ENCODE measurements at regions not wholly inside any gene's neighbourhood (a gene's known extent, or its start where the extent isn't known, plus 50 kb on each side); places are given as distances from the start of the nearest gene placed in this dataset.
"Not testable (repeated sequence)": the region's sequence is repeated elsewhere in the genome, so short reads cannot be mapped to it uniquely, and the experiment has no call there.

DNA sequence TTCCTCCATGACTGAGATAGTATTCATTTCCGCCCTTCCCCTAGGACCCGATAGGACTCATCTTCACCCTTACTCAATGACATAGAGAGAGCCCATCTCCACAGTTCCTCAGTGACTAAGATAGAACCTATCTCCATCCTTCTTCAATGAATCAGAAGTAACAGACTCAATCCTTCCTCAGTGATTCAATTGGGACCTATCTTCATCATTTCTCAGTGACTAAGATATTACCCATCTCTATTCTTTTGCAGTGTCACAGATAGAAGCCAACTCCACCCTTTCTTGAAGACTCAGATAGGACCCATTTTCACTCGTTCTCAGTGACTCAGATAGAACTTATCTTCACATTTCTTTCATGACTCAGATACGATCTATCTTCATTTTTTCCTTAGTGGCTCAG, 164.6 kb downstream of the FBXO4 start:
- DNase-seq (ENCODE audit: low spot score), result no peak

DNA sequence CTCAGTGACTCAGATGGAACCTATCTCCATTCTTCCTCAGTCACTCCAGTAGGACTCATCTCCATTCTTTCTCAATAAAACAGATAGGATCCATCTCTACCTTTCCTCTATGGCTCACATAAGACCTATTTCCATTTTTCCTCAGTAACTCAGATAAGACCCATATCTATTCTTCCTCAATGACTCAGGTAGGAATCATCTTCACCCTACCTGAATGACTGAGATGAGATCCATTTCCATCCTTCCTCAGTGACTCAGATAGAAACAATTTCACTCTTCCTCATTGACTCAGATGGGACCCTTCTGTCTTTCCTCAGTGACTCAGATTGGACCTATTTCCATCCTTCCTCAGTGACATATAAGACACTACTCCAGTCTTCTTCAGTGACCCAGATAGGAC, 165.1 kb downstream of the FBXO4 start:
- DNase-seq (ENCODE audit: low spot score), result no peak

DNA sequence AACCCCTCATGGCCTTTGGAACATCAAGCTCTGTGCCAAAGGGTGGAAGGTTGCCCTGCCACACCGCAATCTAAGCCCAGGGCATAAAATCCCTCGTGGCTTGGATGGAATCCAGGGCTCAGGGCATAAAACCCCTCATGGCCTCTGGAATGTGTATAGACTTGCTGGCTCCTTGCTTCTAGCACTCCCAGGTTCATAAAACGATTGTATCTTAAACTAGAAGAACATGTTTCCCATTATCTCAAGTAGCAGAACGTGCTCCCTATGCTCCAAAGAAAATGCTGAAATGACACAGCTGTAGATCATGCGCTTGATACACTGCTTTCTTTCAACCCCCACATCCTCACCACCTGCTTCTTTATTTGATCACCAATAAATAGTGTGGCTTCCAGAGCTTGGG, 174.8 kb downstream of the FBXO4 start:
- not testable (repeated sequence) for DNase-seq (ENCODE audit: low spot score)

DNA sequence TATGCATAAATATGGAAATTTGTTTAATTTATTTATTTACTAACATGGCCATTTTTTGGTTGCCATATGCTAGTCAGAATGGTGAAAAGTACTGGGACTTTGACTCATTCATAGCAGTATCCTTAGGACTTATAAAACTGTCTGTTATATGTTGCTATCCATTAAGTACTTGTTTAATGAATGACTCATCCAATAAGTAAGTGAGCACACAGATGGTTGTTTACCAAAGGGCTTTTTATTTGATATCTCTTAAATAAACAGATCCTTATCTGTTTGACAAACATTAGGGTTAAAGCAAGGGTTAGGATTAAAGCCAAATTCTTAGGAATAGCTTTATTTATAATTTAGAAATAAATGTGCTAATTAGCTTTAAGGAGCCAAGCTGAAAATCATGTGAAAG, 183.4 kb downstream of the FBXO4 start:
- DNase-seq (ENCODE audit: low spot score), result no peak

DNA sequence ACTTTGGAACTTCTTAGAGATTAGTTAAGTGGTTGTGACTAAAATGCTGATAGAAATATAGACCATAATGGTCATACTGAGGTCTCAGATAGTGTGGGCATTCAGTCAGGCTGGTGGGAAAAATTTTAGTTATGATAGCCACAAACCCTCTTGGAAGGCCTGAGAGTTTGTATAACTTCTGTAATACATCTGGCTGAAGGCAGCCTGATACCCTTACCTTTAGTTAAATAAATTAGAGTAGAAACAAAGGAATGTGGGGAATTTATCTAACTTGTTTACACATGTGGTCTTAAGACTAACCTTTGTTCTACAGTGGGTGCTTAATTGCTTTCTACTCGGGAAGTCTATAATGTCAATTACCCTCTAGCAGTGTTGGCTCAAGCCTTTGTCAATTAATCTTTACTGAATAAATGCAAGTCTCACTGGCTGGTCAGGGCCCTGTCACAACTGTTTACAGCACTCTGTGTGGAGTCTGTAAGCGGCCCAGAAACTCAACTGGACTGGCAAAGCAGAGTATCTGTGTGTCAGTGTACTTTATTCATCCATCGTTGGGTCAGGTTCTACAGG, 184.0 kb downstream of the FBXO4 start:
- DNase-seq (ENCODE audit: low spot score), result no peak

DNA sequence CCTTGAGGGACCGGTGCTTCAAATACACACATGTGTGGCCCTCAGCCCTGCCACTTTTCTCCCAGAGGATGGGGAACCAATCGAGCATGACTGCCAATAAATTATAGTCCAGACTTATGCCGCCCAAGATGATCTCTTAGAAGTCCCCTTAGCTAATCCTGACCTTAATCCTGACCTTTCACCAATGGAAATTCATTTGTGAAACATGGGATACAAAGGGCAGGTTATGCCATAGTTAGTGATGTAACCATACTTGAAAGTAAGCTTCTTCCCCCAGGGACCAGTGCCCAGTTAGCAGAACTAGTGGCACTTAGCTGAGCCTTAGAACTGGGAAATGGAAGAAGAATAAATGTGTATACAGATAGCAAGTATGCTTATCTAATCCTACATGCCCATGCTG, 190.6 kb downstream of the FBXO4 start:
- not testable (repeated sequence) for DNase-seq (ENCODE audit: low spot score)

DNA sequence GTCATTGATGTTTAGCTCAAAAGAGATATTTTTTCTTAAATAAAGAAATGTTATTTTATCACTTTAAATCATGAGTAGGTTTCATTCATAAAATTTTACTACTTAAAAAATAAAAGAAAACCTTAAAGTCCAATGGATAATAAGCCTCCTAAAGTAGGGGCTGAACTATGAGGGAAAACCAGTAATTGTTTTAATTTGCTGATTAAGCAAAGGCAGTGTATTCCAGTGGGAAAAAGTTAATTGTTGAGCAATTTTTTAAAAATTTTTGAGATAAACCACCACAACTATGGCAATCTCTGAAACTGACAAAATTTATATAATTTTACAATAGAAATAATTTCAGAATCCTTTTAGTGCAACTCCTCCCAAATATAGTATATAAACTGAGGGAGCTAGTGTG, 195.0 kb downstream of the FBXO4 start:
- no peak for DNase-seq (ENCODE audit: low spot score)

DNA sequence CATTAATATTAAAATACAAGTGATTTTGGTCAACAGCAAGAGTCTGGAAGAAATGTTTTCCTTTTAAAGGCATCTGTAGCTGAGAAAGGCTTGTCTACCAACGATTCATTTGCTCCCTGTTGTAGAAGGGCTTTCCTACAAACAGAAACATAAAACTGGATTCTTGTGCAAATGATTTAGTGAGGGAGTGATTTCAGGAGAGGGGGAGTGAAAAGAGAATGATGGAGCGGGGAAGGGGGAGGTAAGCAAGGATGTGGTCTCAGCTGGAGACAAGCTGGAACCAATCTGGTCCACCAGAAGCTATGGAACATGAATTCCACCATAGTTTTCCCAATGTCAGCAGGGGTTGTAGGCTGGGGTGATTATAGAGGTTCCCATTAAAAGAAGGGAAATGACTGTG, 196.3 kb downstream of the FBXO4 start:
- no peak for DNase-seq (ENCODE audit: low spot score)

DNA sequence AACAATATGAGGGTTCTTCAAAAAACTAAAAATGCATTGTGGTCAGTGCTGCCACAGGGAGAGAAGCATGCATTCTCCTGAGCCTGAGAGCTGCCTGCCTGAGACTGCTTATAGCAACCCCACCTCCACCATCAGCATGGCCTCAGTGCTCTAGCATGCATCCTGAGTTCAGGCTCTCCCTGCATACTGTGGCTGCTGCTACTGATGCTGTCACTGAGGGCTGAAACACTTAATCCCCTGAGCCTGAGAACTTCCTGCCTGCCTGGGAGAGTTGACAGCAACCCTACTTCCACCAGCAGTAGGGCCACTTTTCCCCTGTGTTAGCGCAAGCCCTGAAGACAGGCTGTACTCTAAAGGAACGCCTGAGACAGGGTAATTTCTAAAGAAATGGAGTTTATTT, 206.0 kb downstream of the FBXO4 start:
- no peak for DNase-seq (ENCODE audit: low spot score)

DNA sequence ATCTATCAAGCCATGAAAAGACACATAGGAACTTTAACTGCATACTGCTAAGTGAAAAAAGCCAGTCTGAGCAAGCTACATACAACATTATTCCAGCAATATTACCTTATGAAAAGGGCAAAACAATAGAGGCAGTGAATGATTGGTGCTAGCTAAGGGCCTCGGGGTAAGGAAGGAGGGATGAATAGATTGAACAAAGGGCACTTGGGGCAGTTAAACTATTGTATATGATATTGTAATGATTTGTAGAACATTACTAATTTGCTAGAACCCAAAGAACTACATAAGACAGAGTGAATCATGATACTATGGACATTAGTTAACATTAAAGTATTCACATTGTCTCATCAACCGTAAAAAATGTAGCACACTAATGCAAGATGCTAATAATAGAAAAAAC, 218.3 kb downstream of the FBXO4 start:
- no peak for DNase-seq (ENCODE audit: low spot score)

DNA sequence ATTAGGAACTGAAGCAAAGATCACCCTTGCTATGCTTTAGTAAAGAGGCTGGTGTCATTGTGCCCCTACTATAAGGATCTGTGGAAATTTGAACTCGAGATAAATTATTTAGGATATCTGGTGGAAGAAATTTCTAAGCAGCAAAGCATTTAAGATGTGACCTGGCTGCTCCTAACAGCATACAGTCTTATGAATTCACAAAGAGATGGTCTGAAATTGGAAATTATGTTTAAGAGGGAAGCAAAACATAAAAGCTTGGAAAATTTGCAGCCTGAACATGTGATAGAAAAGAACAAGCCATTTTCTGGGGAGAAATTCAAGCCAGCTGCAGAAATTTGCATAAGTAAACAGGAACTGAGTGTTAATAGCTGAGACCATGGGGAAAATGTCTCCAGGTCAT, 223.7 kb downstream of the FBXO4 start:
- no peak for DNase-seq (ENCODE audit: low spot score)

DNA sequence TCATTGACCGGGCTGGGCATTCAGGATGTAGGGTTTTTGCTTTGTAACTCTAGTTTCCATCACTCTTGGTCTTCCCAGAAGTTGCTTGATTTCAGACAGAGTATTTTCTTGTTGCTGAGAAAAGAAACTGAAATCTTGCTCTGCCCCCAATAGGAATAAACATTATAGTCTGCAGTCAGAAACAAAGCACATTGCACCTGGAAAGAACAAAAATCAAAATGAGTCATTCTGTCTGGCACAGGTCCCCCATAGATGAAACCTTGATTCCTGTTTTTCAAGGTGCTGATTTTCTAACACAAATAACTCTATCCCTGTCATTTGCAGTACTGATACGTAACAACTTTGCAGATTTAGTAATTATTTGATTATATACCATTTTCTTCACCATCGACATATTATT, 232.1 kb downstream of the FBXO4 start:
- no peak for DNase-seq (ENCODE audit: low spot score)

DNA sequence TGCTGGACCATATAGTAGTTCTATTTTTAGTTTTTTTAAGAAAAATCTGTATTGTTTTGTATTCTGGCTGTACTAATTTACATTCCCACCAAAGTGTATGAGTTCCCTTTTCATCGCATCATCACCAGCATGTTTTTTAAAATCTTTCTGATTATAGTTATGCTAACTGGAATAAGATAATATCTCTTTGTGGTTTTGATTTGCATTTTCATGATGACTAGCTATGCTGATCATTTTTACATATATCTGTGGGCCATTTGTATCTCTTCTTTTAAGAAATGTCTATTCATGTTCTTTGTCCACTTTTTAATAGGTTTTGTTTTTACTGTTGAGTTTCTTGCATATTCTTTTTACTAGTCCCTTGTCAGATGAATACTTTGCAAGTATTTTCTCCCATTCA, 238.0 kb downstream of the FBXO4 start:
- no peak for DNase-seq (ENCODE audit: low spot score)

DNA sequence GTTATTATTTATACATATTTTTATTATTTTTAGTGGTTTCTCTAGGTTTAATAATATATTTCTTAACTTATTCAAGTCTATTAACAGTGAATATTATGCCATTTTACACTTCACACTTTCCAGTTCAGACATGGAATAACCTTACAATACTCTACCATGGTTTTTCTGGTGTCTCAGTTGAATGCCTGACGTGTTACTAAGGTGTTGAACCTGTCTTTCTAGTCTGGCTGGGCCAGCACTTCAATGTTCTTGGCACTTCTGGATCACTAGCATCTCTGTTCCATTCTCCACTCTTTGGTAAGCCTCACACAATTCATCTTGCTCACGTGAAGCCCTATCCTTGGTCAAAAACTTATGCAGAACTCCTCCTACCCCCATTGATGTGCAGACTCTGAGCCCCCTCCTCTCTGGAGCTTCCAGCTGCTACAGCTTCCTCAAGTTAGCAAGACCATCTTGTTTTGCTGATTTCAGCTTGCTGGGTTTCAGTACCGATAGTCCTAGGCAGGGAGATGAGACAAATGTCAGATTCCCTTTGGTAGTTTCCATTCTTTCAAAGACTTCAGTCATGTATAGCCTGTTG, 243.1 kb downstream of the FBXO4 start:
- DNase-seq (ENCODE audit: low spot score), result no peak

DNA sequence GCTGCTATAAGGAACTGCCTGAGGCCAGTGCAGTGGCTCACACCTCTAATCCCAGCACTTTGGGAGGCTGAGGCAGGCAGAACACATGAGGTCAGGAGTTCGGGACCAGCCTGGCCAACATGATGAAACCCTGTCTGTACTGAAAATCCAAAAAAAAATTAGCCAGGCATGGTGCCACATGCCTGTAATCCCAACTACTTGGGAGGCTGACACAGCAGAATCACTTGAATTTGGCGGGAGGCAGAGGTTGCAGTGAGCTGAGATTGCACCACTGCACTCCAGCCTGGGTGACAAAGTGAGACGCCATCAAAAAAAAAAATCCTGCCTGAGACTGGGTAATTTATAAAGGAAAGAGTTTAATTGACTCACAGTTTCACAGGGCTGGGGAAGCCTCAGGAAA, 247.1 kb upstream of the GHR start:
- DNase-seq (ENCODE audit: low spot score), result not testable (repeated sequence)

DNA sequence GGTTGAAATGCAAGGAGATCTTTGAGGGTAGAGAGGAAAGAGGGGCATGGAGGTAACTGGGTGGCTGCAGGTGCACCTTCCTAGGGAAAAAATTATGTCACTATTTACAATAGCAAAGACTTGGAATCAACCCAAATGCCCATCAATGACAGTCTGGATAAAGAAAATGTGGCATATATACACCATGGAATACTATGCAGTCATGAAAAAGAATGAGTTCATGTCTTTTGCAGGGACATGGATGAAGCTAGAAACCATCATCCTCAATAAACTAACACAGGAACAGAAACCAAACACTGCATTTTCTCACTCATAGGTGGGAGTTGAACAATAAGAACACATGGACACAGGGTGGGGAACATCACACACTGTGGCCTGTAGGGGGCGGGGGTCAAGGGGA, 243.4 kb upstream of the GHR start:
- not testable (repeated sequence) for DNase-seq (ENCODE audit: low spot score)

DNA sequence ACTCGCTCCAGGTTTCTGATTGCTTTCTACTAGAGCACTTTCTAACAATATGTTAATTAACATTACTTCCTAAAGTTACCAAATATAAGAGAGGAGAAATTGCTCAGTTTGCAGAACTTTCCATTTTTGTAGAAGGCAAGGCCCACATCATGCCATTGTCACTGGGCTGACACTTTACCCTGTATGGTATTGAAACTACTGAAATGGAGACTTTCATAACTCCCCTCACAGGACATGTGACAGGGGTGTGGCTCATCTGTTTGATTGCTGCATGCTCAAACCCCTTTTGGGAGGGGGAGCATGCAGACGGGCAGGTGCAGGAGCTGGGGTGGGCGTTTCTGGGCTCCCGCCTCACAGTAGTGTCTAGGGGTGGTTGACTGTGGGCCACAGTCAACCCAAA, 206.3 kb upstream of the GHR start:
- DNase-seq (ENCODE audit: low spot score), result no peak

DNA sequence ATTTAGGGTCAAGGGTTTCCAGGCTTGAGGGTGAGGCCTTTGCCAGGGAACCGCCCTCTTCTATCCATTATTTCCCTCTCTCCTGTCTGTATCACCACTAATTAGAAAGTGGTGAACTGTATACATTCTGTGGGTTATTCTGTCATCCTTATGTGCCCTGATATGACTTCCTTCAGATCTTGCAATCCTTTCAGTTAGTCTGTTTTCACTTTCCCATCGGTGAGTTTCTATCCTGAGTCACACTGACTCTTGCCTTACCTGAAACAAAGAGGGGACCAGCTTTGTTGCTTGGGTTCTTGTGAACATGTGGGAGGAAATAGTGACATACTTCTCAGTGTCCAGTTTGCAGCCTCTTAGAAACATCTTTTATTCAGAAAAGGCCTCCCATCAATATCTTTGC, 205.4 kb upstream of the GHR start:
- DNase-seq (ENCODE audit: low spot score), result no peak

DNA sequence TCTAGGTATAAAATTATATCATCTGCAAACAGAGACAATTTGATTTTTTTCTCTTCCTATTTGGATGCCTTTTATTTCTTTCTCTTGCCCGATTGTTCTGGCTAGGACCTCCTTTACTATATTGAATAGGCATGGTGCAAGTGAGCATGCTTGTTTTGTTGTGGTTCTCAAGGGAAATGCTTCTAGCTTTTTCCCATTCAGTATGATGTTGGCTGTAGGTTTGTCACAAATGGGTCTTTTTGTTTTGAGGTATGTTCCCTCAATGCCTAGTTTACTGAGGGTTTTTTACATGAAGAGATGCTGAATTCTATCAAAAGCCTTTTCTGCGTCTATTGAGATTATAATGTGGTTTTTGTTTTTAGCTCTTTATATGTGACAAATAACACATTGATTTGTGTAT, 198.2 kb upstream of the GHR start:
- no peak for DNase-seq (ENCODE audit: low spot score)

DNA sequence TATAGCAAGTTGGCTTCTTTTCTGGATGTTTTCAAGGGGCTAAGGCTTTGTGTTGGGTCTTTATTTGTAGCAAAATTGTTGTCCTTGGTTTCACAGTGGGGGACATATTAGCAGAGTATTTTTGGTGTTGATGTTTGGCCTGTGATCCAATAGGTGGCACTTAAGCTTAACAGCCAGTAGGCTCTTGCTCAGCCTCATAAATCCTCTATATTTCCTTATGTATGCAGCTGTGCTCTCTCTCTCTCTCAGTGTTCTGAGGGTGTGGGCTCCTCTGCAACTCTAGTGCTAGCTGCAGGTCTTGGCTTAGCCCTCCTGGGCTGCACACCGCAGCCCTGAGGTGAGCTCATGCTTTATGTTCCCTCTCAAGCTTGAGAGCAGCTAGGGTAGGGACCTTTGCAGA, 195.0 kb upstream of the GHR start:
- DNase-seq (ENCODE audit: low spot score), result no peak

DNA sequence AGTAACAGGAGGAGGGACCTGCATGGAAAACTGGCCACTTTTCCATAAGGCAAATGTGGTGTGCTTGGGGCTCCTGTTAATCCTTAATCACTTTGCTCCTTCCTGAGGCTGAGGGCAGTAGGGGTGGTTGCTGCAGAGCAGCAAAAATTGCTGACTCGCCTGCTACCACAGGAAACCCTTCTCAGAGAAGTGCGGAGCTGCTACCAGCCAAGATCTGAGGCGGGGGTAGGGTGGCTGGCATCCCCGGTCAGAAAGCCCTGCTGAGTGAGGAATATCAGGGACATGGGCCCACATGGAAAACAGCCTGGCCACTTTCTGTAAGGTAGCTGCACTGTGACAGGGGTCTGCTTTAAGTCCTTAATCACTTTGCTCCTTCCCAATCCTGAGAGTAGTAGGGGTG, 192.4 kb upstream of the GHR start:
- DNase-seq (ENCODE audit: low spot score), result no peak

DNA sequence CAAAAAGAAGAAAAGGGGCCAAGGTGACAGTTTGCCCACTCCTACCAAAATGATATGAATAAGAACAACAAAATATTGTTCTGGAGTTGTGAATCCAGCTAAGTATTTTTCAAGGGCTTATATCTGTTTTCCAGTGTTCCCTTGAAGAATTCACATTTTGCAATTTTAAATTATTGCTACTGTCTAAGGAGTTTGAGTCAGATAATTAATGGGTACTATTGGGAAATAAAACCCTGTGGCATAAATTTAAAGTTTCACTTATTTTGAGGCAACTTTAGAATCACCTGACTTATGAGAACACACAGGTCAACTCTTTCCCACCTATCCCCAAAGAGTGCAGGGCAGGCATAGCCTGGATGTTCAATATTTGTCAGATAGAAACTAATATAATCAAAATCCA, 188.0 kb upstream of the GHR start:
- no peak for DNase-seq (ENCODE audit: low spot score)

DNA sequence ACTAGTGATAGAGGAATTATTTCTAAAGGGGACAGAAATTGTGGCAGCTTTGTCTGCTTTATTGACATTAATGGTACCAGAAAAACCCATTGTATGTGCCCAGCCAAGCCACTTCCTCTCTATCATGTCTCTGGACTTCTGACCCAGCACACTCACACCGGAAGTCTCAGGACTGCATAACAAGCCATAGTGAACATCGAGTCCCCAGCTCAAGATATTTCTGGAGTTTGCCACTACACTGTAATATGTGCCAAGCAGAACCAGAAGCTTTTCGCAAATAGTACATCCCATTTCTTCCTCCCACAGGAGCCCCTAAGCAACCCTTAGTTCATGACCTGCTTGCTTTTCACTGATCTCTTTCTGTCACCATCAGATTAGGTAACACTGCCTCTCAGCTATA, 187.4 kb upstream of the GHR start:
- DNase-seq (ENCODE audit: low spot score), result no peak

DNA sequence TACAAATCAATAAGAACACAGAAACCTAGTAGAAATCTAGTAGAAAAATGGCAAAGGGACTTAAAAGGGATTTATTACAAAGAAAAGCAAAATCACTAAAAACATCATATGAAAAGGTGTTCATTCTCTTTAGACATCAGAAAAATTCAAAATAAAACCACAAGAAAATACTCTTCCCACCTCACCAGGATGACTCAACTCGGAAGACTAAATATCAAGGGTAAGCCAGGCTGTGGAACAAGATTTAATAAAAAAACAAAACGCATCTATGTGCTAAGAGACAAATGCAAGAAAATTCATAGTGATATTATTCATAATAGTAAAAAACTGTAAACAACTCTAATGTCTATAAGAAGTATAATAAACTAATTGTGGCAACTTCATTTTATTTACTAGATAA, 181.6 kb upstream of the GHR start:
- DNase-seq (ENCODE audit: low spot score), result no peak

DNA sequence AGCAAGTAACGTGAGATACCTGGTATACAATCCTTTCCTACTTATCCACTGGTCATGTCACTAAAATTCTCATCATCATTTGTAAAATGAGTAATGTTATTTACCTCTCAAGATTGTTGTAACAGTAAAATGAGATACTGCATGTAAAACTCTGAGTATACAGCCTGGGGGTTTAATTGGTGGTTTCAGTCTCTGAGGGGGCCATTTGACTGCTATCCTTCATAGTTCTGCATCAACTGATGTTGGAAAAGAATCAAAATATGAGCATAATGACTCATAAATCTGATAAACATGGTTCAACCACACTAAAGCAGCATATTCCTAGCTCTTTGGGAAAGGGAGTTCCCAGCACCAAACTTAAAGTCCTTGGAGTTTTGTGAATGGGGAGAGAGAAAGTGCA, 181.0 kb upstream of the GHR start:
- DNase-seq (ENCODE audit: low spot score), result no peak
